Astrocyte (in vitro differentiated cells and primary cell): ENCODE measurements at regions not wholly inside any gene's neighbourhood (a gene's known extent, or its start where the extent isn't known, plus 50 kb on each side); places are given as distances from the start of the nearest gene placed in this dataset.

Experiments used
- EZH2 ChIP-seq: IDR thresholded peaks from 2 replicates; pipeline ENCODE4 v1.6.1; 2012; ENCODE audit warnings: mild to moderate bottlenecking, low read length, inconsistent platforms; ENCODE audit not compliant: insufficient read depth
- TF ChIP-seq, protein P1 (sequence below): IDR thresholded peaks from 2 replicates; pipeline ENCODE4 v1.5.1; 2011; ENCODE audit warnings: low read depth, mild to moderate bottlenecking, inconsistent platforms, low read length, moderate library complexity; ENCODE audit not compliant: insufficient read depth

- TF ChIP-seq, protein P1, sequence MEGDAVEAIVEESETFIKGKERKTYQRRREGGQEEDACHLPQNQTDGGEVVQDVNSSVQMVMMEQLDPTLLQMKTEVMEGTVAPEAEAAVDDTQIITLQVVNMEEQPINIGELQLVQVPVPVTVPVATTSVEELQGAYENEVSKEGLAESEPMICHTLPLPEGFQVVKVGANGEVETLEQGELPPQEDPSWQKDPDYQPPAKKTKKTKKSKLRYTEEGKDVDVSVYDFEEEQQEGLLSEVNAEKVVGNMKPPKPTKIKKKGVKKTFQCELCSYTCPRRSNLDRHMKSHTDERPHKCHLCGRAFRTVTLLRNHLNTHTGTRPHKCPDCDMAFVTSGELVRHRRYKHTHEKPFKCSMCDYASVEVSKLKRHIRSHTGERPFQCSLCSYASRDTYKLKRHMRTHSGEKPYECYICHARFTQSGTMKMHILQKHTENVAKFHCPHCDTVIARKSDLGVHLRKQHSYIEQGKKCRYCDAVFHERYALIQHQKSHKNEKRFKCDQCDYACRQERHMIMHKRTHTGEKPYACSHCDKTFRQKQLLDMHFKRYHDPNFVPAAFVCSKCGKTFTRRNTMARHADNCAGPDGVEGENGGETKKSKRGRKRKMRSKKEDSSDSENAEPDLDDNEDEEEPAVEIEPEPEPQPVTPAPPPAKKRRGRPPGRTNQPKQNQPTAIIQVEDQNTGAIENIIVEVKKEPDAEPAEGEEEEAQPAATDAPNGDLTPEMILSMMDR = no peak
- TF ChIP-seq EZH2 = no peak
Measured at GRCh38 chr3:152611905-152612304, 223.0 kb upstream of the P2RY1 start.
